Neural crest cell (in vitro differentiated cells): ENCODE measurements at regions not wholly inside any gene's neighbourhood (a gene's known extent, or its start where the extent isn't known, plus 50 kb on each side); places are given as distances from the start of the nearest gene placed in this dataset.

Experiments
- DNase-seq: peaks from one replicate; pipeline ENCODE4 v3.0.0; 2021; ENCODE audit warnings: low read depth, mixed read lengths, low spot score
- H3K27ac Mint-ChIP-seq: one replicate; pipeline ENCODE4 v1.8.0; 2021; ENCODE audit warnings: mild to moderate bottlenecking, mixed read lengths; ENCODE audit not compliant: unreplicated experiment
- H3K27me3 Mint-ChIP-seq: 2 replicates; pipeline ENCODE4 v1.8.0; 2021; ENCODE audit warnings: low read depth, mild to moderate bottlenecking, mixed read lengths
- H3K36me3 Mint-ChIP-seq: 2 replicates; pipeline ENCODE4 v1.8.0; 2021; ENCODE audit warnings: low read depth, mild to moderate bottlenecking, mixed read lengths
- H3K4me1 Mint-ChIP-seq: 2 replicates; pipeline ENCODE4 v1.8.0; 2021; ENCODE audit warnings: mixed read lengths
- H3K4me3 Mint-ChIP-seq: one replicate; pipeline ENCODE4 v1.8.0; 2021; ENCODE audit warnings: mild to moderate bottlenecking, mixed read lengths
- H3K9me3 Mint-ChIP-seq: 2 replicates; pipeline ENCODE4 v1.8.0; 2021; ENCODE audit warnings: mixed read lengths
- CTCF ChIP-seq: fragments of 200-600 bp; sonication (generic); conservative IDR thresholded peaks from 2 replicates; pipeline ENCODE4 v1.5.0; 2021; ENCODE audit warnings: antibody characterized with exemption, mild to moderate bottlenecking

GRCh38 chr7:50149369-50149768 lies 56.3 kb upstream of the ZPBP start:
- H3K4me1 Mint-ChIP-seq, result peaks cover 8% of the 10 kb centered on the region
- H3K27me3 Mint-ChIP-seq, result no peaks in the 10 kb centered on the region

GRCh38 chr7:50147951-50148808 lies 55.1 kb upstream of the ZPBP start:
- no peak for DNase-seq
- no peak for TF ChIP-seq CTCF
- H3K36me3 Mint-ChIP-seq, result no peaks in the 10 kb centered on the region
- H3K4me3 Mint-ChIP-seq, result no peak overlapping the region
- H3K27me3 Mint-ChIP-seq, result no peaks in the 10 kb centered on the region
- peaks cover 8% of the 10 kb centered on the region for H3K4me1 Mint-ChIP-seq
- peak overlapping the region; percentile 27 for H3K27ac Mint-ChIP-seq
- H3K9me3 Mint-ChIP-seq, result no peaks in the 10 kb centered on the region

More at GRCh38 chr7:50149369-50149768, 56.3 kb upstream of the ZPBP start:
- no peak overlapping the region for H3K27ac Mint-ChIP-seq
- DNase-seq, result no peak
- no peak for TF ChIP-seq CTCF
- no peaks in the 10 kb centered on the region for H3K36me3 Mint-ChIP-seq
- H3K9me3 Mint-ChIP-seq, result no peaks in the 10 kb centered on the region
- no peak overlapping the region for H3K4me3 Mint-ChIP-seq

- H3K27ac Mint-ChIP-seq, result no peak overlapping the region
These were observed 53.6 kb upstream of the ZPBP start for GRCh38 chr7:50146692-50147091.

GRCh38 chr7:50145801-50146338 lies 52.8 kb upstream of the ZPBP start:
- Mint-ChIP-seq H3K4me3 (no peak overlapping the region), H3K27ac (no peak overlapping the region), H3K4me1 (peaks cover 11% of the 10 kb centered on the region), H3K36me3 (no peaks in the 10 kb centered on the region), H3K9me3 (no peaks in the 10 kb centered on the region), H3K27me3 (no peaks in the 10 kb centered on the region)
- DNase-seq, result no peak
- TF ChIP-seq CTCF, result no peak

More at GRCh38 chr7:50146692-50147091, 53.6 kb upstream of the ZPBP start:
- Mint-ChIP-seq H3K27me3 (no peaks in the 10 kb centered on the region), H3K36me3 (no peaks in the 10 kb centered on the region), H3K9me3 (no peaks in the 10 kb centered on the region), H3K4me3 (no peak overlapping the region), H3K4me1 (peaks cover 11% of the 10 kb centered on the region)
- DNase-seq, result no peak
- TF ChIP-seq CTCF, result no peak

GRCh38 chr7:50145226-50145625 lies 52.2 kb upstream of the ZPBP start:
- DNase-seq, result no peak
- no peaks in the 10 kb centered on the region for H3K27me3 Mint-ChIP-seq
- peaks cover 5% of the 10 kb centered on the region for H3K4me1 Mint-ChIP-seq
- H3K4me3 Mint-ChIP-seq, result no peak overlapping the region
- no peaks in the 10 kb centered on the region for H3K9me3 Mint-ChIP-seq
- no peak for TF ChIP-seq CTCF
- H3K27ac Mint-ChIP-seq, result no peak overlapping the region
- no peaks in the 10 kb centered on the region for H3K36me3 Mint-ChIP-seq
